Heart left ventricle (tissue), 13 donors: ENCODE measurements at regions not wholly inside any gene's neighbourhood (a gene's known extent, or its start where the extent isn't known, plus 50 kb on each side); places are given as distances from the start of the nearest gene placed in this dataset.

Experiments
- CTCF ChIP-seq, 12 donors: fragments of 200-600 bp; sonication (generic) in 4 of 12; IDR thresholded peaks; one replicate each; pipeline versions ENCODE4 v1.5.0 to v1.8.0; 2018 to 2022; ENCODE audit warnings: antibody characterized with exemption in 12 of 12, mild to moderate bottlenecking in 5 of 12
- POLR2A ChIP-seq, 2 donors: fragments of 450-650 bp; IDR thresholded peaks; one replicate each; pipeline ENCODE4 v1.6.1; 2017; ENCODE audit warnings: antibody characterized with exemption in 2 of 2, mild to moderate bottlenecking in 2 of 2, moderate library complexity in 2 of 2
- donor health status: ischemic (EF 13 %, LVEDD 7.1; RV severe dilation, severe dysfunction).
- donor health status: DM: no; HTN: yes; CAD: no.
- donor health status: DM: no; HTN: no; CAD: no.
- donor health status: ischemic (EF 25% LVEDD 6.9; RV normal size, moderate dysfunction).
- donor health status: ischemic (EF 25% LVEDD 5.7; RV mildly dilated, moderate dysfunction).
- donor health status: ischemic (EF 35%, LVEDD 5.7; RV mildly dilated, moderate dysfunction).
- donor health status: nonischemic (EF 11% LVEDD 7.7; RV severe dilation, severe dysfunction).
- donor health status: DM: yes; HTN: yes; CAD: no.
- donor health status: PGD.
- donor health status: ischemic (EF 29% LVEDD 5.4; RV normal size, mild dysfunction).
- donor health status: nonischemic (EF 23%, LVEDD 6.1; RV moderate dilation, normal function).

GRCh38 chr2:192828947-192829346 is 634.2 kb upstream of the TMEFF2 start:
- TF ChIP-seq CTCF (IDR thresholded peaks at IDR 0.05) (no peak), POLR2A (IDR thresholded peaks at IDR 0.05) (no peak)
